SK-N-SH (cell line): ENCODE measurements at regions not wholly inside any gene's neighbourhood (a gene's known extent, or its start where the extent isn't known, plus 50 kb on each side); places are given as distances from the start of the nearest gene placed in this dataset.

Experiments
- CTCF ChIA-PET: fragments of 300-600, 350-600 bp; formaldehyde crosslinking; extraction: SDS; loops from one replicate; lab custom pipeline; 2021; lab: Yijun Ruan, JAX
- POLR2A ChIA-PET: fragments of 350-600 bp; sonication (Branson Sonifier 250); formaldehyde crosslinking; extraction: SDS; loops from one replicate; lab custom pipeline; 2020; ENCODE audit warnings: antibody characterized with exemption, inconsistent platforms; lab: Yijun Ruan, JAX
- DNase-seq: peaks from one replicate; pipeline ENCODE4 v3.0.0; 2012
- H2AFZ ChIP-seq: fragments of 200-600 bp; sonication (generic); 2 replicates; pipeline ENCODE4 v1.8.1; 2016; ENCODE audit warnings: antibody characterized with exemption, mild to moderate bottlenecking, low read depth
- H3F3A ChIP-seq: fragments of 200-600 bp; sonication (generic); replicated peaks from 2 replicates; pipeline ENCODE3; 2016; ENCODE audit warnings: antibody characterized with exemption, mild to moderate bottlenecking; ENCODE audit not compliant: insufficient read depth
- H3K27ac ChIP-seq, 2 experiments: fragments of 200-500 bp in 1 of 2; fragments of 200-600 bp in 1 of 2; sonication (Bioruptor generic) in 1 of 2; sonication (generic), shearing (Covaris generic) in 1 of 2; 2 replicates each; pipeline versions ENCODE4 v1.5.1 to v1.6.1; 2014 to 2016; ENCODE audit warnings: low read depth in 2 of 2, inconsistent platforms in 1 of 2, low read length in 1 of 2, mild to moderate bottlenecking in 1 of 2, mixed read lengths in 1 of 2
- H3K27me3 ChIP-seq: fragments of 200-600 bp; sonication (generic), shearing (Covaris generic); 2 replicates; pipeline ENCODE4 v1.6.1; 2016; ENCODE audit warnings: mixed run types; ENCODE audit not compliant: insufficient read depth
- H3K36me3 ChIP-seq, 2 experiments: fragments of 200-500 bp in 1 of 2; fragments of 200-600 bp in 1 of 2; sonication (Bioruptor generic) in 1 of 2; sonication (generic) in 1 of 2; replicated peaks in 1 of 2; 2 replicates each; pipeline versions ENCODE3 to v1.5.1; 2014 to 2016; ENCODE audit warnings: low read length in 1 of 2, mild to moderate bottlenecking in 1 of 2; ENCODE audit not compliant: insufficient read depth in 2 of 2, control insufficient read depth in 1 of 2
- H3K4me1 ChIP-seq, 2 experiments: fragments of 200-500 bp in 1 of 2; fragments of 200-600 bp in 1 of 2; sonication (Bioruptor generic) in 1 of 2; sonication (generic), shearing (Covaris generic) in 1 of 2; 2 replicates each; pipeline versions ENCODE4 v1.5.1 to v1.6.1; 2014 to 2016; ENCODE audit warnings: low read depth in 1 of 2, low read length in 1 of 2, mixed run types in 1 of 2; ENCODE audit not compliant: insufficient read depth in 2 of 2, control insufficient read depth in 1 of 2
- H3K4me2 ChIP-seq: fragments of 200-600 bp; sonication (generic), shearing (Covaris generic); 2 replicates; pipeline ENCODE4 v1.6.1; 2017; ENCODE audit warnings: mixed run types
- H3K4me3 ChIP-seq, 2 experiments: fragments of 200-500 bp in 1 of 2; fragments of 200-600 bp in 1 of 2; sonication (Bioruptor generic) in 1 of 2; sonication (generic), shearing (Covaris generic) in 1 of 2; 2 replicates each; pipeline versions ENCODE4 v1.5.1 to v1.8.1; 2014 to 2016; ENCODE audit warnings: low read depth in 2 of 2, inconsistent platforms in 1 of 2, low read length in 1 of 2, mild to moderate bottlenecking in 1 of 2, mixed read lengths in 1 of 2, moderate library complexity in 1 of 2
- H3K79me2 ChIP-seq: fragments of 200-600 bp; sonication (generic); 2 replicates; pipeline ENCODE4 v1.8.1; 2017; ENCODE audit warnings: mild to moderate bottlenecking; ENCODE audit not compliant: insufficient read depth
- H3K9ac ChIP-seq: fragments of 200-600 bp; sonication (generic); 2 replicates; pipeline ENCODE4 v1.6.1; 2017; ENCODE audit warnings: mixed run types
- H3K9me2 ChIP-seq: fragments of 200-600 bp; sonication (generic); 2 replicates; pipeline ENCODE4 v1.6.1; 2017; ENCODE audit warnings: mixed run types
- H3K9me3 ChIP-seq: fragments of 200-600 bp; sonication (generic); 2 replicates; pipeline ENCODE4 v1.6.1; 2017; ENCODE audit warnings: mixed run types, mild to moderate bottlenecking, moderate library complexity
- H4K20me1 ChIP-seq: fragments of 200-600 bp; sonication (generic); 2 replicates; pipeline ENCODE4 v1.6.1; 2017; ENCODE audit warnings: mild to moderate bottlenecking, mixed run types; ENCODE audit not compliant: insufficient read depth
- CHD2 ChIP-seq: fragments of 150-350 bp; IDR thresholded peaks from 2 replicates; pipeline ENCODE4 v1.6.1; 2018; ENCODE audit warnings: low read length; ENCODE audit not compliant: partially characterized antibody
- FOSL2 ChIP-seq: IDR thresholded peaks from 2 replicates; pipeline ENCODE4 v1.4.0; 2012; ENCODE audit warnings: low read depth, mild to moderate bottlenecking, moderate library complexity, borderline replicate concordance
- FOXJ3 ChIP-seq: sonication (generic); formaldehyde crosslinking; IDR thresholded peaks from 2 replicates; pipeline ENCODE4 v1.5.1; 2020; ENCODE audit warnings: mild to moderate bottlenecking, missing genetic modification reagents
- GATA2 ChIP-seq: sonication (generic); formaldehyde crosslinking; IDR thresholded peaks from 2 replicates; pipeline ENCODE4 v1.5.0; 2020; ENCODE audit warnings: mild to moderate bottlenecking, missing genetic modification reagents
- IRF3 ChIP-seq: fragments of 150-350 bp; IDR thresholded peaks from 2 replicates; pipeline ENCODE4 v1.6.1; 2016; ENCODE audit warnings: mild to moderate bottlenecking, low read depth, low read length
- JUND ChIP-seq: IDR thresholded peaks from 2 replicates; pipeline ENCODE4 v1.4.0; 2012
- MEF2A ChIP-seq: IDR thresholded peaks from 2 replicates; pipeline ENCODE4 v1.4.0; 2012; ENCODE audit warnings: low read depth, borderline replicate concordance
- PBX3 ChIP-seq: IDR thresholded peaks from 2 replicates; pipeline ENCODE4; 2012
- RFX5 ChIP-seq: IDR thresholded peaks from 2 replicates; pipeline ENCODE4 v1.6.1; 2012; ENCODE audit warnings: mild to moderate bottlenecking, improper control_type of control experiment, low read length
- RXRA ChIP-seq: IDR thresholded peaks from 2 replicates; pipeline ENCODE4 v1.4.0; 2012; ENCODE audit warnings: low read depth, mild to moderate bottlenecking, borderline replicate concordance
- SIN3A ChIP-seq: IDR thresholded peaks from 2 replicates; pipeline ENCODE4 v1.6.1; 2012; ENCODE audit warnings: low read depth, mild to moderate bottlenecking, low read length, moderate library complexity, borderline replicate concordance
- SMC3 ChIP-seq: IDR thresholded peaks from 2 replicates; pipeline ENCODE4 v1.6.1; 2012; ENCODE audit warnings: low read depth, low read length, improper control_type of control experiment
- TCF12 ChIP-seq: IDR thresholded peaks from 2 replicates; pipeline ENCODE4 v1.4.0; 2012
- ZBTB33 ChIP-seq: IDR thresholded peaks from 2 replicates; pipeline ENCODE4 v1.4.0; 2012; ENCODE audit warnings: low read depth, borderline replicate concordance
- WGBS: methylation state at CpG from one replicate; pipeline ENCODE4 v1.1.6; 2017; ENCODE audit warnings: low lambda C conversion rate; 5-methylcytosine and 5-hydroxymethylcytosine counted together

- Histone ChIP-seq H3K27ac (no peak overlapping the region), H3K9ac (no peak overlapping the region), H3F3A (no peaks in the 10 kb centered on the region), H3K4me3 (no peak overlapping the region), H3K27me3 (no peaks in the 10 kb centered on the region), H3K9me3 (no peaks in the 10 kb centered on the region), H4K20me1 (no peaks in the 10 kb centered on the region), H3K4me2 (no peak overlapping the region), H3K36me3 (no peaks in the 10 kb centered on the region), H3K9me2 (no peaks in the 10 kb centered on the region), H3K4me1 (no peaks in the 10 kb centered on the region), H3K79me2 (no peaks in the 10 kb centered on the region), H2AFZ (no peak overlapping the region)
- POLR2A ChIA-PET = no interaction called here
- DNase-seq = no peak
- CTCF ChIA-PET = no interaction called here
- no peak for TF ChIP-seq RXRA
- TF ChIP-seq JUND = no peak
- TF ChIP-seq GATA2 (CRISPR knock-in tag) = no peak
- no peak for TF ChIP-seq RFX5
- no peak for TF ChIP-seq MEF2A
- no peak for TF ChIP-seq CHD2
- TF ChIP-seq SMC3 = no peak
- TF ChIP-seq FOXJ3 = no peak
- no peak for TF ChIP-seq TCF12
These were observed 81.5 kb upstream of the TRPM3 start for GRCh38 chr9:71202931-71203330.

GRCh38 chr9:71191708-71192107 is 70.3 kb upstream of the TRPM3 start:
- CTCF ChIA-PET = interaction anchor here (1.4 kb wide), 1 partner anchor 93 kb away, joined by 3 read pairs; no protein-coding TSS in a partner anchor

More at GRCh38 chr9:71191708-71192107, 70.3 kb upstream of the TRPM3 start:
- Histone ChIP-seq H3K27me3 (no peaks in the 10 kb centered on the region), H3K79me2 (no peaks in the 10 kb centered on the region), H3K9me2 (no peaks in the 10 kb centered on the region), H3F3A (no peaks in the 10 kb centered on the region), H3K36me3 (no peaks in the 10 kb centered on the region), H4K20me1 (no peaks in the 10 kb centered on the region), H3K4me2 (no peak overlapping the region), H3K9ac (no peak overlapping the region), H3K9me3 (no peaks in the 10 kb centered on the region), H3K27ac (no peak overlapping the region), H3K4me1 (no peaks in the 10 kb centered on the region), H3K4me3 (no peak overlapping the region), H2AFZ (no peak overlapping the region)
- TF ChIP-seq TCF12 (no peak), PBX3 (no peak), JUND (no peak), IRF3 (no peak), ZBTB33 (no peak), SIN3A (no peak), FOSL2 (no peak), MEF2A (no peak)
- WGBS = 23% methylated on average over 3 of the region's 3 CpGs
- no peak for DNase-seq
- POLR2A ChIA-PET = no interaction called here
